ENCODE measurements at regions not wholly inside any gene's neighbourhood (a gene's known extent, or its start where the extent isn't known, plus 50 kb on each side); places are given as distances from the start of the nearest gene placed in this dataset.

DNA sequence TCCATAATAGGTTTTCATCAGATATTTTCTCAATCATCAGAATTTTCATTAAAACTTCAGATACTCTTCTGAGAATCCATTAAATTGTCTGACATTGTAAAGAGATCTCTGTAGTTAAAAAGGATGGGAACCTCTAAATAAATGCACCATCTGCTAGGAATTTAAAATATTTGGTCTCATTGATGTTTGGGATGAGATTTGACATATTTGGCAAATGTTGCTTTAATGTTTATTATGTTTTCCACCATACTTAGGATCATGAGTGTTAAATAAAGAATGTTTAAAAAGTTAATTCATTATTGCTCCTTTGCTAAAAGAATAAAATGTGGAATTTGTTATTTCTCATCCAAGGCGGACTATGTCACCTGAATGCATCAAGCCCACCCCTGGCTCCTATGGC, 85.5 kb upstream of the VANGL1 start:
- Histone ChIP-seq H3K4me1 (no peaks in the 10 kb centered on the region), H4K20me1 (no peaks in the 10 kb centered on the region), H3K27me3 (no peaks in the 10 kb centered on the region), H3K27ac (no peak overlapping the region), H3K4me2 (no peak overlapping the region), H3K4me3 (no peak overlapping the region), H3K9me3 (replicated peaks in 1 of 11) (no peaks in the 10 kb centered on the region), H3K9ac (no peak overlapping the region), H3K36me3 (no peaks in the 10 kb centered on the region)
- TF ChIP-seq Cebpa-rat (IDR thresholded peaks at IDR 0.05): no peak

DNA sequence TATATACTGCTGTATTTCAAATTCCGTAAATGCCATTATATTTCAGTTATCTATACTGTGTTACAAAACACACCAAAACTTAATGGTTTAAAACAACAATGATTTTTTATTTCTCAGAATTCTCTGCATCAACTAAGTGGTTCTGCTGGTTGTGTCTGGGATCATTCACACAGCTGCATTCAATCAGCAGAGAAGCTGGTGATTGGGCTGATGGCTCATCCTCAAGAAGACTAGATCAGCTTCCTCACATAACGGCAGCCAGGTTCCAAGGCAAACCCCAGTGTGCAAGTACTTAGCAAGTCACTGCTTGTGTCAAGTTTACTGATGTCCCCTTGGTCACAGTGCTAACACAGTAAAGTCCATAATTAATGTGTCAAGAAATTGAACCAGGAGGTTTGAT, 86.3 kb upstream of the VANGL1 start:
- no peak overlapping the region for H3K9ac ChIP-seq
- peaks cover 0 to 8% (median 0%) of the 10 kb centered on the region in 11 experiments; a peak in 1 of 22 replicates for H3K9me3 ChIP-seq (replicated peaks in 1 of 11)
- no peaks in the 10 kb centered on the region for H4K20me1 ChIP-seq
- no peaks in the 10 kb centered on the region for H3K36me3 ChIP-seq
- H3K4me2 ChIP-seq: no peak overlapping the region
- no peak for TF ChIP-seq Cebpa-rat (IDR thresholded peaks at IDR 0.05)
- H3K27ac ChIP-seq: no peak overlapping the region
- H3K4me3 ChIP-seq: no peak overlapping the region
- no peaks in the 10 kb centered on the region for H3K4me1 ChIP-seq
- no peaks in the 10 kb centered on the region for H3K27me3 ChIP-seq

DNA sequence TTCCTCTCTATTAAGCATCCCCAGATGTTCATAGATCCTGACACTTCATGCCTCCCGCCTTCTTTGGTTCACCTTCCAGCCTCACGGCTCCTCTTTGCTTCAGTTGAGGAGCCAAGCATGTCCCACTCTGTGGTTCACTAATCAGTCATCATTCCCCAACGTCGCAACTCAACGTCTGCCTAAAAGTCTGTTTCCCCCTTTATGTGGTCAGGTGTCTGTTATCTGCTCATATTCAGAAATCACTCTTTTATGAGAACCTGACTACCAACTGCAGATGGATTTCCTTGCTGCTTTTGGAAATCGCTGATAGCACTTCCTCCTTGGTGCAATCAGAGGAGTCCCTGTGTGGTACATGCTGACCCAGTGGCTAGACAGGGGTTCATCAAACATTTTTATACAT, 94.1 kb upstream of the VANGL1 start:
- H3K4me1 ChIP-seq: peaks cover 0 to 39% (median 33%) of the 10 kb centered on the region in 10 experiments; a peak in 15 of 20 replicates
- H3K9me3 ChIP-seq (replicated peaks in 1 of 11): peaks cover 0 to 13% (median 0%) of the 10 kb centered on the region in 11 experiments; a peak in 3 of 22 replicates
- TF ChIP-seq Cebpa-rat (IDR thresholded peaks at IDR 0.05): no peak
- H3K27me3 ChIP-seq: no peaks in the 10 kb centered on the region
- H3K36me3 ChIP-seq: no peaks in the 10 kb centered on the region
- H3K4me2 ChIP-seq: peak overlapping the region in 8 of 11 experiments; percentile 11 to 64 (median 54); a peak in 14 of 22 replicates
- peak overlapping the region in 1 of 11 experiments; percentile 29; a peak in 1 of 22 replicates for H3K27ac ChIP-seq
- no peak overlapping the region for H3K9ac ChIP-seq
- no peak overlapping the region for H3K4me3 ChIP-seq
- H4K20me1 ChIP-seq: no peaks in the 10 kb centered on the region

DNA sequence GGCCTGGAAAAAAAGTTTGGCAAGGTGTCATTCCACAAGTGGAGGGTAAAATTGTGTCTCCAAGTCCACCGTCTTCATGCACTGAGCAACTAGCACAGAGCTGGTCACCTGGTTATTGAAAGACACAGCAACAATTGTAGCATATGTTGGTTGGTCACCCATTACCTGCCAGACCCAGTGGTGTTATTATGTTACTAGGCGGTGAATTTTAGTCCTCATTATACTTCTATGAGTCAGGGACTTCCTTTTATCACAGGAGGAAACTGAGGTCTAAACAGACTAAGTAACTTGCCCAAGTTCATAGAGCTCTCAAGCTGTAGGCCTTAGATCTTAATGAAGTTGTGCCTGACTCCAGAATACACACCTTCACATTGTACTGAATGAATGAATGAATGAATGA, 94.9 kb upstream of the VANGL1 start:
- H3K27ac ChIP-seq: peak overlapping the region in 1 of 11 experiments; percentile 11; a peak in 1 of 22 replicates
- no peak for TF ChIP-seq Cebpa-rat (IDR thresholded peaks at IDR 0.05)
- H3K9ac ChIP-seq: no peak overlapping the region
- peak overlapping the region in 7 of 11 experiments; percentile 42 to 64 (median 54); a peak in 13 of 22 replicates for H3K4me2 ChIP-seq
- no peak overlapping the region for H3K4me3 ChIP-seq
- no peaks in the 10 kb centered on the region for H4K20me1 ChIP-seq
- H3K9me3 ChIP-seq (replicated peaks in 1 of 11): peaks cover 0 to 13% (median 0%) of the 10 kb centered on the region in 11 experiments; a peak in 3 of 22 replicates
- no peaks in the 10 kb centered on the region for H3K27me3 ChIP-seq
- H3K36me3 ChIP-seq: no peaks in the 10 kb centered on the region
- peaks cover 0 to 39% (median 33%) of the 10 kb centered on the region in 10 experiments; a peak in 15 of 20 replicates for H3K4me1 ChIP-seq

DNA sequence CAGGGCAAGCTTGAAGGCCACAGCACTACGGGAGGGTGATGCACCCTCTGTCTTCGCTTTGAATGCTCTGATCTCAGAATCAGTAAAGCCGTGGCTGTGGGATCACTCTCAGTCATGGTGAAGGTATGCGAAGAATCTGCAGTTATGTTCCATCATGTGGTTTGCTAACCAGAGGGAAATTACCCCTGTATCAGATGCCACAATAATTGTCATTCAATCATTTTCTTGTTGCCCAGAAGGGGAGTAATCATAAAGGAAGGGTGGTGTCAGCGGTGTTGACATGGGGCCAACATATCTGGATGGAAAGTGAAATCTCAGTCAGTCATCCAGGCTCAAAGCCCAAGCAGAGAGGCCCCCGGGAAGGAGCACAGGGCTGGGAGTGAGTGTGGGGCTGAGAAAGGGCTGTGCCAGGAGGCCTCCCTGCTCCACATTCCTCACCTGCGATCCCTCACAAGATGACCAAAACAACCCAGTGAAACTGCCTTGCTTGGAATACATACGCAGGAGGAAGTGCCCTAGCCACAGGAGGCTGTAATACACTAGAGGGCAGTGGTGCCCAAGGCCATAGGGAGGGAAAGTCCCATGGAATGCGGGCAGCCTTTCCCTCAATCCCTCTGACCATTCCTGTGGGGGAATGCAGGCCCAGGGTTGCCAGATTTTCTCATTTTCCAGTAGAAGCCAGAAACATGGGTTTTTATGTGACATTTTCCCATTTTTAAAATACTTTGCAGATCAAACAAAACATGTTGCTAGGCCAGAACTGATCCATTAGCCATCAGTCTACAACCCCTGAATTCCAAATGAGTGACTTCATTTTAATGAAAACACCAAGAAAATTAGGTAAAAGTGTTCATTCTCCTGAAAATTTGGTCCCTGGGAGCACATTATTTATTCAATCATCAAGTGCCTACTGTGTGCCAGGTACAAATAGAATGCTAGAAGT, 95.7 kb upstream of the VANGL1 start:
- Histone ChIP-seq H3K4me1 (peaks cover 0 to 39% (median 33%) of the 10 kb centered on the region in 10 experiments; a peak in 15 of 20 replicates), H3K27ac (peak overlapping the region in 1 of 11 experiments; percentile 11; a peak in 1 of 22 replicates), H3K9me3 (replicated peaks in 1 of 11) (peaks cover 0 to 13% (median 0%) of the 10 kb centered on the region in 11 experiments; a peak in 3 of 22 replicates), H4K20me1 (no peaks in the 10 kb centered on the region), H3K9ac (no peak overlapping the region), H3K36me3 (no peaks in the 10 kb centered on the region), H3K4me2 (peak overlapping the region in 9 of 11 experiments; percentile 4 to 64 (median 48); a peak in 16 of 22 replicates), H3K27me3 (no peaks in the 10 kb centered on the region), H3K4me3 (no peak overlapping the region)
- no peak for TF ChIP-seq Cebpa-rat (IDR thresholded peaks at IDR 0.05)

DNA sequence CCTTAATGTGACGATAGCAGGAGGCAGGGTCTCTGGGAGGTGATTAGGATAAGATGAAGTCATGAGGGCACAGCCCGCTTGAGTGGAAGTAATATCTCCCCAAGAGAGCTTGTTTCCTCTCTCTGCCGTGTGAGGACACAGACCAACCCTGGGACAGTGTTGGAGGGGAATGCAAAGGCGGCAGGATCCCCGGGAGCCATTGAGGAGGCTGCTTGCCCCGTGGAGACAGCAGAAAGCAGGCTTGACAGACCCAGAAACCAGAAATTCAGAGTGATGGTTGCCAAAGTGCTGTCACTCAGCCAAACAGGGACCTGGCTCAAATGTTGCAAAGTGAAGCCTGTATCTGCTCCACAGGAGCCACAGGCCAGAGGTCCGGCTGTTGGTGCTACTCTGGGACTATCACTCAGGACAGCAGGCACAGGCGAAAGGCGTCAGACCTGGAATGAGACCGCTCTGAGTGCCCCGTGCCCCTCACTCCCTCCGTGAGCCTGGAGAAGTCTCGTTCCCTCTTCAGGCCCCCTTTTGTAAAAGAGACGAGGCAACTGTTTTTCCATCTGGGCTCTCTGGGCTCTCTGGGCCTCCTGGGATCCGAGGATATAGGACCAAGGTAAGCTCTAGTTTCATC, 96.6 kb upstream of the VANGL1 start:
- Histone ChIP-seq H4K20me1 (no peaks in the 10 kb centered on the region), H3K36me3 (no peaks in the 10 kb centered on the region), H3K27ac (no peak overlapping the region), H3K9me3 (replicated peaks in 1 of 11) (peaks cover 0 to 12% (median 5%) of the 10 kb centered on the region in 11 experiments; a peak in 5 of 22 replicates), H3K9ac (no peak overlapping the region), H3K27me3 (no peaks in the 10 kb centered on the region), H3K4me1 (peaks cover 0 to 39% (median 33%) of the 10 kb centered on the region in 10 experiments; a peak in 15 of 20 replicates), H3K4me3 (no peak overlapping the region), H3K4me2 (peak overlapping the region in 9 of 11 experiments; percentile 4 to 64 (median 42); a peak in 14 of 22 replicates)
- TF ChIP-seq Cebpa-rat (IDR thresholded peaks at IDR 0.05): no peak

DNA sequence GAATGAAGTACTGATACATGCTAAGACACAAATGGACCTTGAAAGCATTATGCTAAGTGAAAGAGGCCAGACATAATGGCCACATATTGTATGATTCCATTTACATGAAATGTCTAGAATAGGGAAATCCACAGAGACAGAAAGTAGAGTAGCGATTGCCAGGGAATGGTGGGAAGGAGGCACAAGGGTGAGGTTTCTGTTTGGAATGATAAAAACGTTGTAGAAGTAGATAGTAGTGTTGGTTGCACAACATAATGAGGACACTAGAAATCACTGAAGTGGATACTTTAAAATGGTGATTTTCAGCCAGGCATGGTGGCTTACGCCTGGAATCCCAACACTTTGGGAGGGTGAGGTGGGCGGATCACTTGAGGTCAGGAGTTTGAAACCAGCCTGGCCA, 97.6 kb upstream of the VANGL1 start:
- Histone ChIP-seq H3K9me3 (replicated peaks in 1 of 11) (peaks cover 0 to 10% (median 0%) of the 10 kb centered on the region in 11 experiments; a peak in 4 of 22 replicates), H3K4me3 (no peak overlapping the region), H3K27me3 (no peaks in the 10 kb centered on the region)

DNA sequence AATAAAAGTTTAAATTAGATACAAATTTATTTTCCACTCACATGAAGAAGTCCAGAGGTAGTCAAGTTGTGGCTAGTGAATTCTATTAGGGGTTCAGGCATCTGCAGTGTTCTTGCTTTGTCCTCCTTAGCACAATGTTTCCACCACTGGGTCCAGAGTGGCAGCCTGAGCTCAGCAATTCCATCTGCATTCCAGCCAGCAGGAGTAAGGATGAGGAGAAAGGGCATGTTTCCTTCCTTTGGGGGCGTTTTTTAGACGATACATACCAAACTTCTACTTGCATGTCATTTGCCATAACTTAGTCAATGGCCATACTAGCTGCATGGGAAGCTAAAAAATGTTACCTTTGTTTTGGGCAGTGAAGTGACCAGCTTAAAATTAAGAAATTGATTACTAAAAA, 98.5 kb upstream of the VANGL1 start:
- no peak for TF ChIP-seq Cebpa-rat (IDR thresholded peaks at IDR 0.05)
- Histone ChIP-seq H3K9ac (no peak overlapping the region), H3K27ac (no peak overlapping the region), H3K27me3 (no peaks in the 10 kb centered on the region), H3K9me3 (replicated peaks in 1 of 11) (peaks cover 0 to 10% (median 0%) of the 10 kb centered on the region in 11 experiments; a peak in 4 of 22 replicates), H3K36me3 (no peaks in the 10 kb centered on the region), H3K4me2 (no peak overlapping the region), H4K20me1 (no peaks in the 10 kb centered on the region), H3K4me1 (peaks cover 0 to 35% (median 30%) of the 10 kb centered on the region in 10 experiments; a peak in 15 of 20 replicates), H3K4me3 (no peak overlapping the region)

More for the DNA sequence above, 97.6 kb upstream of the VANGL1 start:
- no peak overlapping the region for H3K4me2 ChIP-seq
- H3K27ac ChIP-seq: no peak overlapping the region
- no peak overlapping the region for H3K9ac ChIP-seq
- H3K36me3 ChIP-seq: no peaks in the 10 kb centered on the region
- H4K20me1 ChIP-seq: no peaks in the 10 kb centered on the region
- no peak for TF ChIP-seq Cebpa-rat (IDR thresholded peaks at IDR 0.05)
- H3K4me1 ChIP-seq: peaks cover 0 to 39% (median 33%) of the 10 kb centered on the region in 10 experiments; a peak in 15 of 20 replicates

DNA sequence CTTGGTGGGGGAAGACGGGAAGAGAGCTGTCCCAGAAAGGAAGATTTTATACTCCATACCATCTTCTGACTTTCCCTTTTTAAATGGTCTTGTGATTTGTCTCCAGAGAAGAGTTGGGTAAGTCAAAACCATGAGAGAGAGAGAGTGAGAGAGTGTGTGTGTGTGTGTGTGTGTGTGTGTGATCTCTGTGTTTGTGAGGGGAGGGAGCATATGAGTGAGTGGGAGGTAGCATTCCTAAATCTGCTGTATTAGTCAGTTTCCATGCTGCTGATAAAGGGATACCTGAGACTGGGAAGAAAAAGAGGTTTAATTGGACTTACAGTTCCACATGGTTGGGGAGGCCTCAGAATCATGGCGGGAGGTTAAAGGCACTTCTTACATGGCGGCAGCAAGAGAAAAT, 102.0 kb upstream of the VANGL1 start:
- TF ChIP-seq Cebpa-rat (IDR thresholded peaks at IDR 0.05): no peak
- Histone ChIP-seq H3K4me1 (no peaks in the 10 kb centered on the region; a peak in 2 of 20 replicates), H3K4me3 (no peak overlapping the region), H3K27me3 (no peaks in the 10 kb centered on the region), H3K36me3 (no peaks in the 10 kb centered on the region), H3K9ac (no peak overlapping the region), H3K27ac (no peak overlapping the region), H4K20me1 (no peaks in the 10 kb centered on the region), H3K4me2 (no peak overlapping the region), H3K9me3 (replicated peaks in 1 of 11) (peaks cover 0 to 15% (median 5%) of the 10 kb centered on the region in 11 experiments; a peak in 12 of 22 replicates)

All from BLaER1 treated with 17β-estradiol and CSF1 and Interleukin-3, amounts not matched to agents 10 nM and 100 nM (cell line).